ENCODE measurements at regions not wholly inside any gene's neighbourhood (a gene's known extent, or its start where the extent isn't known, plus 50 kb on each side); places are given as distances from the start of the nearest gene placed in this dataset.

- intact Hi-C loops (cut with DNase I) = no loop called here
- DNase-seq = no peak
Observed at GRCh38 chr1:215508311-215508710, 58.8 kb upstream of the KCTD3 start.
